ENCODE measurements at regions not wholly inside any gene's neighbourhood (a gene's known extent, or its start where the extent isn't known, plus 50 kb on each side); places are given as distances from the start of the nearest gene placed in this dataset.

GRCh38 chr18:10403708-10404107 lies 50.7 kb upstream of the APCDD1 start:
- TF ChIP-seq, protein P1, sequence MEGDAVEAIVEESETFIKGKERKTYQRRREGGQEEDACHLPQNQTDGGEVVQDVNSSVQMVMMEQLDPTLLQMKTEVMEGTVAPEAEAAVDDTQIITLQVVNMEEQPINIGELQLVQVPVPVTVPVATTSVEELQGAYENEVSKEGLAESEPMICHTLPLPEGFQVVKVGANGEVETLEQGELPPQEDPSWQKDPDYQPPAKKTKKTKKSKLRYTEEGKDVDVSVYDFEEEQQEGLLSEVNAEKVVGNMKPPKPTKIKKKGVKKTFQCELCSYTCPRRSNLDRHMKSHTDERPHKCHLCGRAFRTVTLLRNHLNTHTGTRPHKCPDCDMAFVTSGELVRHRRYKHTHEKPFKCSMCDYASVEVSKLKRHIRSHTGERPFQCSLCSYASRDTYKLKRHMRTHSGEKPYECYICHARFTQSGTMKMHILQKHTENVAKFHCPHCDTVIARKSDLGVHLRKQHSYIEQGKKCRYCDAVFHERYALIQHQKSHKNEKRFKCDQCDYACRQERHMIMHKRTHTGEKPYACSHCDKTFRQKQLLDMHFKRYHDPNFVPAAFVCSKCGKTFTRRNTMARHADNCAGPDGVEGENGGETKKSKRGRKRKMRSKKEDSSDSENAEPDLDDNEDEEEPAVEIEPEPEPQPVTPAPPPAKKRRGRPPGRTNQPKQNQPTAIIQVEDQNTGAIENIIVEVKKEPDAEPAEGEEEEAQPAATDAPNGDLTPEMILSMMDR (IDR thresholded peaks at IDR 0.05; ENCODE audit: low read length), result no peak
- no peak for TF ChIP-seq EZH2phosphoT487 (IDR thresholded peaks at IDR 0.05; ENCODE audit: low read length)

Measured in MM.1S (cell line).